HepG2 (cell line): ENCODE measurements at regions not wholly inside any gene's neighbourhood (a gene's known extent, or its start where the extent isn't known, plus 50 kb on each side); places are given as distances from the start of the nearest gene placed in this dataset.
A peak's percentile ranks its signal among the peaks of the same experiment; 100 is the strongest.

Source experiments
- CCAR2 ChIP-seq: fragments of 200-400 bp; formaldehyde crosslinking; optimal IDR thresholded peaks from 2 replicates; pipeline ENCODE3; 2018; ENCODE audit warnings: low read depth, mild to moderate bottlenecking, low read length, moderate library complexity
- CTCF ChIP-seq: sonication (generic); formaldehyde crosslinking; IDR thresholded peaks from 2 replicates; pipeline ENCODE4 v1.5.0; 2020; ENCODE audit warnings: mild to moderate bottlenecking, missing genetic modification reagents, moderate library complexity
- FOXA3 ChIP-seq: IDR thresholded peaks from 2 replicates; pipeline ENCODE4 v1.6.1; 2016; ENCODE audit warnings: missing genetic modification reagents, missing compliant biosample characterization
- NCOA1 ChIP-seq: sonication (generic); formaldehyde crosslinking; IDR thresholded peaks from 2 replicates; pipeline ENCODE4 v1.9.0; 2021; ENCODE audit warnings: missing genetic modification reagents
- SAFB2 ChIP-seq: sonication (generic); formaldehyde crosslinking; IDR thresholded peaks from 2 replicates; pipeline ENCODE4 v1.5.1; 2020; ENCODE audit warnings: missing genetic modification reagents, low read depth, mild to moderate bottlenecking, borderline replicate concordance
- SRY ChIP-seq: sonication (generic); formaldehyde crosslinking; IDR thresholded peaks from 2 replicates; pipeline ENCODE4 v1.8.0; 2022; ENCODE audit warnings: mild to moderate bottlenecking, missing genetic modification reagents
- ZBTB2 ChIP-seq: sonication (generic); formaldehyde crosslinking; IDR thresholded peaks from 2 replicates; pipeline ENCODE4 v1.8.0; 2022; ENCODE audit warnings: low read depth, missing genetic modification reagents
- ZBTB21 ChIP-seq: sonication (generic); formaldehyde crosslinking; IDR thresholded peaks from 2 replicates; pipeline ENCODE4 v1.4.0; 2020; ENCODE audit warnings: missing genetic modification reagents
- ZFX ChIP-seq: sonication (generic); formaldehyde crosslinking; IDR thresholded peaks from 2 replicates; pipeline ENCODE4 v1.4.0; 2020; ENCODE audit warnings: mild to moderate bottlenecking, low read depth, missing genetic modification reagents, moderate library complexity
- ZNF572 ChIP-seq: sonication (generic); formaldehyde crosslinking; IDR thresholded peaks from 2 replicates; pipeline ENCODE4 v1.5.1; 2020; ENCODE audit warnings: mild to moderate bottlenecking, missing genetic modification reagents
- ZNF772 ChIP-seq: sonication (generic); formaldehyde crosslinking; IDR thresholded peaks from 2 replicates; pipeline ENCODE4 v1.5.0; 2020; ENCODE audit warnings: mild to moderate bottlenecking, missing genetic modification reagents
- TF ChIP-seq, protein P1 (sequence below): sonication (generic); formaldehyde crosslinking; IDR thresholded peaks from 2 replicates; pipeline ENCODE4 v1.4.0; 2020; ENCODE audit warnings: missing genetic modification reagents
- TF ChIP-seq, protein P2 (sequence below): sonication (generic); formaldehyde crosslinking; IDR thresholded peaks from 2 replicates; pipeline ENCODE4 v1.8.1; 2023; ENCODE audit warnings: mild to moderate bottlenecking, inconsistent platforms, moderate library complexity, missing genetic modification reagents, borderline replicate concordance
- TF ChIP-seq, protein P3 (sequence below): sonication (generic); formaldehyde crosslinking; IDR thresholded peaks from 2 replicates; pipeline ENCODE4 v1.5.1; 2020; ENCODE audit warnings: mild to moderate bottlenecking, missing genetic modification reagents, borderline replicate concordance
- TF ChIP-seq, protein P4 (sequence below): sonication (generic); formaldehyde crosslinking; conservative IDR thresholded peaks from 2 replicates; pipeline ENCODE4 v1.4.0; 2020; ENCODE audit warnings: missing genetic modification reagents
- TF ChIP-seq, protein P5 (sequence below): sonication (generic); formaldehyde crosslinking; IDR thresholded peaks from 2 replicates; pipeline ENCODE4 v1.5.0; 2020; ENCODE audit warnings: mild to moderate bottlenecking, missing genetic modification reagents

GRCh38 chr20:50258790-50259483, 68.3 kb downstream of the CEBPB start (continued):
- TF ChIP-seq, protein P1, sequence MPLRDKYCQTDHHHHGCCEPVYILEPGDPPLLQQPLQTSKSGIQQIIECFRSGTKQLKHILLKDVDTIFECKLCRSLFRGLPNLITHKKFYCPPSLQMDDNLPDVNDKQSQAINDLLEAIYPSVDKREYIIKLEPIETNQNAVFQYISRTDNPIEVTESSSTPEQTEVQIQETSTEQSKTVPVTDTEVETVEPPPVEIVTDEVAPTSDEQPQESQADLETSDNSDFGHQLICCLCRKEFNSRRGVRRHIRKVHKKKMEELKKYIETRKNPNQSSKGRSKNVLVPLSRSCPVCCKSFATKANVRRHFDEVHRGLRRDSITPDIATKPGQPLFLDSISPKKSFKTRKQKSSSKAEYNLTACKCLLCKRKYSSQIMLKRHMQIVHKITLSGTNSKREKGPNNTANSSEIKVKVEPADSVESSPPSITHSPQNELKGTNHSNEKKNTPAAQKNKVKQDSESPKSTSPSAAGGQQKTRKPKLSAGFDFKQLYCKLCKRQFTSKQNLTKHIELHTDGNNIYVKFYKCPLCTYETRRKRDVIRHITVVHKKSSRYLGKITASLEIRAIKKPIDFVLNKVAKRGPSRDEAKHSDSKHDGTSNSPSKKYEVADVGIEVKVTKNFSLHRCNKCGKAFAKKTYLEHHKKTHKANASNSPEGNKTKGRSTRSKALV (CRISPR knock-in tag) = no peak
- TF ChIP-seq, protein P2, sequence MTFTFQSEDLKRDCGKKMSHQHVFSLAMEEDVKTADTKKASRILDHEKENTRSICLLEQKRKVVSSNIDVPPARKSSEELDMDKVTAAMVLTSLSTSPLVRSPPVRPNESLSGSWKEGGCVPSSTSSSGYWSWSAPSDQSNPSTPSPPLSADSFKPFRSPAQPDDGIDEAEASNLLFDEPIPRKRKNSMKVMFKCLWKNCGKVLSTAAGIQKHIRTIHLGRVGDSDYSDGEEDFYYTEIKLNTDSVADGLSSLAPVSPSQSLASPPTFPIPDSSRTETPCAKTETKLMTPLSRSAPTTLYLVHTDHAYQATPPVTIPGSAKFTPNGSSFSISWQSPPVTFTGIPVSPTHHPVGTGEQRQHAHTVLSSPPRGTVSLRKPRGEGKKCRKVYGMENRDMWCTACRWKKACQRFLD (CRISPR knock-in tag) = no peak
- TF ChIP-seq ZNF572 (CRISPR knock-in tag) = peak; percentile 91; the same call in 1 of the 2 replicates
- TF ChIP-seq ZBTB2 = no peak
- TF ChIP-seq, protein P3, sequence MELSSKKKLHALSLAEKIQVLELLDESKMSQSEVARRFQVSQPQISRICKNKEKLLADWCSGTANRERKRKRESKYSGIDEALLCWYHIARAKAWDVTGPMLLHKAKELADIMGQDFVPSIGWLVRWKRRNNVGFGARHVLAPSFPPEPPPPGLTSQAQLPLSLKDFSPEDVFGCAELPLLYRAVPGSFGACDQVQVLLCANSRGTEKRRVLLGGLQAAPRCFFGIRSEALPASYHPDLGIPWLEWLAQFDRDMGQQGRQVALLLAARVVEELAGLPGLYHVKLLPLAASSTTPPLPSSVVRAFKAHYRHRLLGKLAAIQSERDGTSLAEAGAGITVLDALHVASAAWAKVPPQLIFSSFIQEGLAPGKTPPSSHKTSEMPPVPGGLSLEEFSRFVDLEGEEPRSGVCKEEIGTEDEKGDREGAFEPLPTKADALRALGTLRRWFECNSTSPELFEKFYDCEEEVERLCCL (CRISPR knock-in tag) = no peak
- no peak for TF ChIP-seq ZBTB21 (CRISPR knock-in tag)
- TF ChIP-seq CCAR2 = no peak
- TF ChIP-seq, protein P4, sequence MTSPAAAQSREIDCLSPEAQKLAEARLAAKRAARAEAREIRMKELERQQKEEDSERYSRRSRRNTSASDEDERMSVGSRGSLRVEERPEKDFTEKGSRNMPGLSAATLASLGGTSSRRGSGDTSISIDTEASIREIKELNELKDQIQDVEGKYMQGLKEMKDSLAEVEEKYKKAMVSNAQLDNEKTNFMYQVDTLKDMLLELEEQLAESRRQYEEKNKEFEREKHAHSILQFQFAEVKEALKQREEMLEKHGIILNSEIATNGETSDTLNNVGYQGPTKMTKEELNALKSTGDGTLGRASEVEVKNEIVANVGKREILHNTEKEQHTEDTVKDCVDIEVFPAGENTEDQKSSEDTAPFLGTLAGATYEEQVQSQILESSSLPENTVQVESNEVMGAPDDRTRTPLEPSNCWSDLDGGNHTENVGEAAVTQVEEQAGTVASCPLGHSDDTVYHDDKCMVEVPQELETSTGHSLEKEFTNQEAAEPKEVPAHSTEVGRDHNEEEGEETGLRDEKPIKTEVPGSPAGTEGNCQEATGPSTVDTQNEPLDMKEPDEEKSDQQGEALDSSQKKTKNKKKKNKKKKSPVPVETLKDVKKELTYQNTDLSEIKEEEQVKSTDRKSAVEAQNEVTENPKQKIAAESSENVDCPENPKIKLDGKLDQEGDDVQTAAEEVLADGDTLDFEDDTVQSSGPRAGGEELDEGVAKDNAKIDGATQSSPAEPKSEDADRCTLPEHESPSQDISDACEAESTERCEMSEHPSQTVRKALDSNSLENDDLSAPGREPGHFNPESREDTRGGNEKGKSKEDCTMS = no peak
- TF ChIP-seq SRY = no peak
- TF ChIP-seq ZFX (CRISPR knock-in tag) = no peak
- peak; percentile 44; the same call in 1 of the 2 replicates for TF ChIP-seq ZNF772
- TF ChIP-seq SAFB2 (CRISPR knock-in tag) = no peak
- TF ChIP-seq FOXA3 (CRISPR knock-in tag) = no peak
- TF ChIP-seq NCOA1 (CRISPR knock-in tag) = 0 out of 2 replicates have a peak, but pooled peaks have one; percentile 58
- TF ChIP-seq, protein P5, sequence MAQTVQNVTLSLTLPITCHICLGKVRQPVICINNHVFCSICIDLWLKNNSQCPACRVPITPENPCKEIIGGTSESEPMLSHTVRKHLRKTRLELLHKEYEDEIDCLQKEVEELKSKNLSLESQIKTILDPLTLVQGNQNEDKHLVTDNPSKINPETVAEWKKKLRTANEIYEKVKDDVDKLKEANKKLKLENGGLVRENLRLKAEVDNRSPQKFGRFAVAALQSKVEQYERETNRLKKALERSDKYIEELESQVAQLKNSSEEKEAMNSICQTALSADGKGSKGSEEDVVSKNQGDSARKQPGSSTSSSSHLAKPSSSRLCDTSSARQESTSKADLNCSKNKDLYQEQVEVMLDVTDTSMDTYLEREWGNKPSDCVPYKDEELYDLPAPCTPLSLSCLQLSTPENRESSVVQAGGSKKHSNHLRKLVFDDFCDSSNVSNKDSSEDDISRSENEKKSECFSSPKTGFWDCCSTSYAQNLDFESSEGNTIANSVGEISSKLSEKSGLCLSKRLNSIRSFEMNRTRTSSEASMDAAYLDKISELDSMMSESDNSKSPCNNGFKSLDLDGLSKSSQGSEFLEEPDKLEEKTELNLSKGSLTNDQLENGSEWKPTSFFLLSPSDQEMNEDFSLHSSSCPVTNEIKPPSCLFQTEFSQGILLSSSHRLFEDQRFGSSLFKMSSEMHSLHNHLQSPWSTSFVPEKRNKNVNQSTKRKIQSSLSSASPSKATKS (CRISPR knock-in tag) = no peak
- TF ChIP-seq CTCF = no peak
